COLO668 (cell line): ENCODE measurements at regions not wholly inside any gene's neighbourhood (a gene's known extent, or its start where the extent isn't known, plus 50 kb on each side); places are given as distances from the start of the nearest gene placed in this dataset.

Experiments used
- DNase-seq: peaks from one replicate; lab custom pipeline; 2025; ENCODE audit not compliant: unreplicated experiment; lab: John Stamatoyannopoulos, UW

DNA sequence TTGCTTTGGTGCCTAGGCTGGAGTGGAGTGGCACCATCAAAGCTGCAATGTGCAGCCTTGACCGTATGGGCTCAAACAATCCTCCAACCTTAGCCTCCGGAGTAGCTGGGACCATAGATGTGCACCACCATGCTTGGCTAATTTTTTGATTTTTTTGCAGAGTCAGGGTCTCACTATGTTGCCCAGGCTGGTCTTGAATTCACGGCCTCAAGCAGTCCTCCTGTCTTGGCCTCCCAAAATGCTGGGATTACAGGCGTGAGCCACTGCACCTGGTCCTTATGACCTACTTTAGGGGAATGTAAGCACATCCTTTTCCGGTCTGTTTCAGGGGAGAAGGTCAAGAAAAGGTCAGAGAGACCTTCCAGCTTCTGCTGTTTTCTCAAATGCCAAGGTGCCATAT is 53.4 kb upstream of the SPRED2 start:
- DNase-seq = no peak

DNA sequence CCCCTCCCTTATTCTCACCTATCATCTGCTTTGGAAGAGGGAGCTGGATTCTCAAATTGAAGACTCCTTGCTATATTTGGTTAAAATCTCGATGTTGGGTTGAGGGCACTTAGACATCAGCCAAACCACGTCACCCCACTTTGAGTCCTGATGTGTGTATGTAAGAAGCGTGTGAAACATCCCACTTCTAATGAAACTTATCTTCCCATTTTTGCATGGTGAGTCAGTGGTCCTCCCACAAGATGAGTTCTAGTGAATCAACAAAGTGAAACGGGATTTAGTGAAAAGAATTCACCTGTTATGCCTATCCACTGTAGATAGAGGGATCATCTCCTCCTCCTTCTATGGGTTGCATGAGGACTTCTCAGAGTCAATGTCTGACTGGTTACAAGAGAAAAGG is 51.4 kb upstream of the SPRED2 start:
- DNase-seq = no peak

- peak; percentile 35 for DNase-seq
These were observed 50.6 kb upstream of the SPRED2 start for GRCh38 chr2:65482971-65483370.
